IMR-90 (cell line): ENCODE measurements at regions not wholly inside any gene's neighbourhood (a gene's known extent, or its start where the extent isn't known, plus 50 kb on each side); places are given as distances from the start of the nearest gene placed in this dataset.

Experiments
- ATAC-seq: fragments of 200-7000 bp; cut with Tn5 transposase; 2 replicates; pipeline ENCODE4 v1.9.1; 2020; ENCODE audit warnings: low read depth, mild to moderate bottlenecking, moderate library complexity
- BruUV-seq: library from RNA; stranded (reverse); fragments of 400-500 nt; replicated peaks from 2 replicates; lab custom pipeline; 2021; lab: Mats Ljungman, UMichigan
- CTCF ChIA-PET: fragments of 300-600 bp; formaldehyde crosslinking; extraction: SDS; loops from one replicate; lab custom pipeline; 2021; ENCODE audit warnings: antibody characterized with exemption; lab: Yijun Ruan, JAX
- POLR2A ChIA-PET: fragments of 300-600 bp; sonication (Branson Sonifier 250); formaldehyde crosslinking; loops from one replicate; lab custom pipeline; 2022; ENCODE audit warnings: antibody characterized with exemption; ENCODE audit not compliant: unreplicated experiment; lab: Charles Lee
- DNase-seq: peaks from one replicate; pipeline ENCODE4 v3.0.0; 2013
- H2AFZ ChIP-seq: replicated peaks from 2 replicates; pipeline ENCODE3; 2013; ENCODE audit warnings: low read length, mild to moderate bottlenecking; ENCODE audit not compliant: poor library complexity
- H2AK5ac ChIP-seq: 2 replicates; pipeline ENCODE4 v1.6.1; 2013; ENCODE audit warnings: low read depth, low read length, inconsistent platforms
- H2AK9ac ChIP-seq: replicated peaks from 2 replicates; pipeline ENCODE3; 2013; ENCODE audit warnings: mild to moderate bottlenecking, low read depth, low read length, moderate library complexity; ENCODE audit not compliant: poor library complexity
- H2BK120ac ChIP-seq: 2 replicates; pipeline ENCODE4 v1.6.1; 2013; ENCODE audit warnings: low read depth, low read length, inconsistent platforms
- H2BK15ac ChIP-seq: 3 replicates; pipeline ENCODE4 v1.6.1; 2013; ENCODE audit warnings: low read depth, low read length, inconsistent platforms
- H2BK20ac ChIP-seq: 2 replicates; pipeline ENCODE4 v1.6.1; 2013; ENCODE audit warnings: low read depth, mild to moderate bottlenecking, inconsistent platforms, low read length, moderate library complexity
- H2BK5ac ChIP-seq: 2 replicates; pipeline ENCODE4 v1.6.1; 2013; ENCODE audit warnings: mild to moderate bottlenecking, low read depth, low read length, inconsistent platforms; ENCODE audit not compliant: poor library complexity, severe bottlenecking
- H3K14ac ChIP-seq: replicated peaks from 2 replicates; pipeline ENCODE4 v1.6.1; 2013; ENCODE audit warnings: low read depth, low read length, inconsistent platforms
- H3K18ac ChIP-seq: 2 replicates; pipeline ENCODE4 v1.6.1; 2013; ENCODE audit warnings: low read depth, low read length, control low read depth
- H3K23ac ChIP-seq: 2 replicates; pipeline ENCODE4 v1.6.1; 2013; ENCODE audit warnings: low read depth, low read length, inconsistent platforms
- H3K27ac ChIP-seq: 2 replicates; pipeline ENCODE4 v1.5.1; 2013; ENCODE audit warnings: mild to moderate bottlenecking, control low read depth, low read length; ENCODE audit not compliant: insufficient read depth
- H3K27me3 ChIP-seq: 2 replicates; pipeline ENCODE4 v1.6.1; 2013; ENCODE audit warnings: low read length; ENCODE audit not compliant: control insufficient read depth, insufficient read depth
- H3K36me3 ChIP-seq: 2 replicates; pipeline ENCODE4 v1.6.1; 2013; ENCODE audit warnings: low read length, mixed read lengths; ENCODE audit not compliant: control insufficient read depth, insufficient read depth
- H3K4ac ChIP-seq: 2 replicates; pipeline ENCODE4 v1.6.1; 2013; ENCODE audit warnings: low read depth, low read length, inconsistent platforms
- H3K4me1 ChIP-seq: 2 replicates; pipeline ENCODE4 v1.6.1; 2013; ENCODE audit warnings: low read length, mixed read lengths; ENCODE audit not compliant: control insufficient read depth, insufficient read depth
- H3K4me2 ChIP-seq: 2 replicates; pipeline ENCODE4 v1.6.1; 2013; ENCODE audit warnings: low read depth, mild to moderate bottlenecking, control low read depth, low read length, moderate library complexity
- H3K4me3 ChIP-seq: 2 replicates; pipeline ENCODE4 v1.5.1; 2013; ENCODE audit warnings: low read depth, mild to moderate bottlenecking, control low read depth, low read length, moderate library complexity; ENCODE audit not compliant: insufficient read depth
- H3K56ac ChIP-seq: 2 replicates; pipeline ENCODE4 v1.6.1; 2013; ENCODE audit warnings: low read length, inconsistent platforms; ENCODE audit not compliant: insufficient read depth; ENCODE audit errors: extremely low read depth
- H3K79me1 ChIP-seq, 2 experiments: 2 replicates each; pipeline ENCODE4 v1.6.1; 2013; ENCODE audit warnings: low read length in 2 of 2, inconsistent platforms in 1 of 2, low read depth in 1 of 2
- H3K9ac ChIP-seq: 2 replicates; pipeline ENCODE4 v1.6.1; 2013; ENCODE audit warnings: low read depth, low read length, control low read depth
- H3K9me1 ChIP-seq: 2 replicates; pipeline ENCODE4 v1.6.1; 2013; ENCODE audit warnings: low read length, inconsistent platforms; ENCODE audit not compliant: insufficient read depth
- H3K9me3 ChIP-seq: 2 replicates; pipeline ENCODE4 v1.6.1; 2013; ENCODE audit warnings: low read length; ENCODE audit not compliant: control insufficient read depth, insufficient read depth
- H4K20me1 ChIP-seq: 2 replicates; pipeline ENCODE4 v1.6.1; 2013; ENCODE audit warnings: low read length, inconsistent platforms; ENCODE audit not compliant: insufficient read depth
- H4K5ac ChIP-seq: 2 replicates; pipeline ENCODE4 v1.6.1; 2013; ENCODE audit warnings: mild to moderate bottlenecking, low read depth, low read length, control low read depth
- H4K8ac ChIP-seq, 2 experiments: 2 replicates each; pipeline ENCODE4 v1.6.1; 2013; ENCODE audit warnings: low read depth in 2 of 2, low read length in 2 of 2, control low read depth in 1 of 2, inconsistent platforms in 1 of 2
- H4K91ac ChIP-seq: 2 replicates; pipeline ENCODE4 v1.6.1; 2013; ENCODE audit warnings: low read depth, low read length, inconsistent platforms; ENCODE audit not compliant: insufficient read depth
- BHLHE40 ChIP-seq: fragments of 150-350 bp; IDR thresholded peaks from 2 replicates; pipeline ENCODE4 v1.6.1; 2016; ENCODE audit warnings: mild to moderate bottlenecking, low read depth, low read length
- CHD1 ChIP-seq: IDR thresholded peaks from 2 replicates; pipeline ENCODE4 v1.6.1; 2012; ENCODE audit warnings: low read depth, low read length, improper control_type of control experiment
- ELK1 ChIP-seq: fragments of 150-350 bp; IDR thresholded peaks from 2 replicates; pipeline ENCODE4 v1.6.1; 2016; ENCODE audit warnings: low read depth, mild to moderate bottlenecking, low read length, moderate library complexity, borderline replicate concordance
- FOS ChIP-seq: fragments of 150-350 bp; IDR thresholded peaks from 2 replicates; pipeline ENCODE4 v1.6.1; 2016; ENCODE audit warnings: low read depth, low read length
- MAZ ChIP-seq: IDR thresholded peaks from 2 replicates; pipeline ENCODE4 v1.6.1; 2012; ENCODE audit warnings: low read depth, mild to moderate bottlenecking, low read length, improper control_type of control experiment, moderate library complexity, borderline replicate concordance
- MXI1 ChIP-seq: IDR thresholded peaks from 2 replicates; pipeline ENCODE4 v1.6.1; 2012; ENCODE audit warnings: low read depth, mild to moderate bottlenecking, low read length, moderate library complexity, borderline replicate concordance
- NFE2L2 ChIP-seq: fragments of 150-350 bp; IDR thresholded peaks from 2 replicates; pipeline ENCODE4 v1.6.1; 2016; ENCODE audit warnings: low read depth, mild to moderate bottlenecking, low read length
- POLR2A ChIP-seq: IDR thresholded peaks from 2 replicates; pipeline ENCODE4 v1.6.1; 2012; ENCODE audit warnings: mild to moderate bottlenecking, low read depth, low read length
- RCOR1 ChIP-seq: IDR thresholded peaks from 2 replicates; pipeline ENCODE4 v1.6.1; 2012; ENCODE audit warnings: mild to moderate bottlenecking, low read length, improper control_type of control experiment; ENCODE audit not compliant: insufficient replicate concordance
- WGBS, 2 experiments: methylation state at CpG; one replicate each; pipeline versions ENCODE4 v1.1.5 to v1.1.7; 2013; ENCODE audit warnings: missing lambda C conversion rate in 2 of 2; ENCODE audit not compliant: insufficient read length in 1 of 2; ENCODE audit errors: extremely low coverage in 2 of 2; 5-methylcytosine and 5-hydroxymethylcytosine counted together
- dilution Hi-C: fragments of 300-500 bp; cut with HindIII; formaldehyde crosslinking; loops from one replicate; pipeline ENCODE4 v1.14.3; 2018; ENCODE audit warnings: low sequenced_read_pairs; ENCODE audit not compliant: unreplicated experiment
- in situ Hi-C: fragments of 300-500 bp; cut with MboI; formaldehyde crosslinking; loops from 3 replicates; pipeline ENCODE4 v1.14.3; 2019; ENCODE audit warnings: low sequenced_read_pairs, inconsistent platforms, mixed read lengths
- intact Hi-C: fragments of 100-400 bp; cut with micrococcal nuclease; formaldehyde crosslinking; loops from 2 replicates; pipeline ENCODE4 v1.10.0; 2022

DNA sequence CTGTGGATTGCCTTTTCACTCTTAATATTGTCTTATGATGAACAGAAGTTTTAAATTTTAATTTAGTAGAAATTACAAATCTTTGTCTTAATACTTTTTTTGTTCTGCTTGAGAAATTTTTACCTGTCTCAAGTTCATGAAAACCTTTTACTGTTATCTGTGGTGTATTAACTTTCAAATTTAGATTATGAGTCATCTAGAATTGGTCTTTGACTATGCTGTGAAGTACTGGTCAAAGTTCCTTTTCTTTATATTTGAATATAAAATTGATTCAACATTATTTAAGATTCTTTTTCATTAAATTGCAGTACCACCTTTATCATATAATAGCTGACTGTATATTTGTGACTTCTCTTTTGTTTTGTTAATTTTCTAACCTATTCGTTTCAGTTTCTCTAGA is 1385.5 kb upstream of the ZEB2 start:
- Histone ChIP-seq H2AK5ac (no peak overlapping the region), H4K20me1 (no peaks in the 10 kb centered on the region), H2BK5ac (no peak overlapping the region), H2BK15ac (no peak overlapping the region), H3K9me1 (no peaks in the 10 kb centered on the region), H3K4ac (no peak overlapping the region), H4K8ac (no peak overlapping the region), H3K18ac (no peak overlapping the region), H3K27ac (no peak overlapping the region), H3K4me1 (no peaks in the 10 kb centered on the region), H2AFZ (no peak overlapping the region), H3K79me1 (no peaks in the 10 kb centered on the region), H3K36me3 (no peaks in the 10 kb centered on the region), H3K56ac (no peak overlapping the region), H2BK120ac (no peak overlapping the region), H3K4me2 (no peak overlapping the region), H2AK9ac (no peak overlapping the region), H2BK20ac (no peak overlapping the region), H3K23ac (no peak overlapping the region), H4K91ac (no peak overlapping the region), H3K9ac (no peak overlapping the region), H3K4me3 (no peak overlapping the region), H3K27me3 (no peaks in the 10 kb centered on the region), H3K14ac (no peak overlapping the region), H4K5ac (no peak overlapping the region), H3K9me3 (peaks cover 2% of the 10 kb centered on the region; the same call in 1 of the 2 replicates)
- no CpG with 5 or more reads among the region's 1 CpG for WGBS, 2 experiments
- TF ChIP-seq MXI1 (no peak), RCOR1 (no peak), BHLHE40 (no peak), MAZ (no peak), ELK1 (no peak), POLR2A (no peak), FOS (no peak), NFE2L2 (no peak), CHD1 (no peak)
- dilution Hi-C loops, result no loop called here
- ChIA-PET POLR2A (no interaction called here), CTCF (no interaction called here)
- intact Hi-C loops, result no loop called here
- BruUV-seq, result no TSS peak
- in situ Hi-C loops, result no loop called here
- ATAC-seq (no peak), DNase-seq (no peak)
